HG03558 (cell line): ENCODE measurements at regions not wholly inside any gene's neighbourhood (a gene's known extent, or its start where the extent isn't known, plus 50 kb on each side); places are given as distances from the start of the nearest gene placed in this dataset.

Source experiments
- ATAC-seq: cut with Tn5 transposase; IDR thresholded peaks from one replicate; pipeline ENCODE4 v1.9.1; 2021; ENCODE audit warnings: moderate number of reproducible peaks; ENCODE audit not compliant: unreplicated experiment; ENCODE audit errors: extremely low read depth

DNA sequence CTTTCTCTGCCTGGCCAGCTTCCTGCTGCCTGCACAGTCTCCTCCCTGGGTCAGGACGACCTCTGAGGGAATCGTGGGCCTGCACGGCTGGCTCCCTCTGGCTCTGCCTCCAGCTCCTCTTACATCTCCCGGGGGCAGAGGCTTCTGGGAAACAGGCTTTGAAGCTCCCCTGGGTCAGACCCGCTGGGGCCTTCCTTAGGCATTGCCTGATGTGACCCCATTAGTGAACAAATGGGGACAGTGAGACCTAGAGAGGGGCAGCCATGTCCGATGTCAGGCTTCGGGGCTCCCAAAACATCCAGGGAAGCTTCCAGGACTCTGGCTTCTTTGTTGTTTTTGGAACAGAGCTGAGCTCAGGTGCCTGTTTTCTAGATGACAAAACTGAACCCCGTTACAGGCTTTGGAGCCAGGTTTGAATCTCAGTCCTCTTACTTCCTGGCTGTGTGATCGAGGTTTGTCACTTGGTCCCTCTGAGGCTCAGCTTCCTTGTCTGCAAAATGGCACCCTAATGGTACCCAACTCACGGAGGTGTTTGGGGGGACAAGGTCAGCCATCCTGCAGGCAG, 94.3 kb downstream of the CEBPB start:
- no peak for ATAC-seq

DNA sequence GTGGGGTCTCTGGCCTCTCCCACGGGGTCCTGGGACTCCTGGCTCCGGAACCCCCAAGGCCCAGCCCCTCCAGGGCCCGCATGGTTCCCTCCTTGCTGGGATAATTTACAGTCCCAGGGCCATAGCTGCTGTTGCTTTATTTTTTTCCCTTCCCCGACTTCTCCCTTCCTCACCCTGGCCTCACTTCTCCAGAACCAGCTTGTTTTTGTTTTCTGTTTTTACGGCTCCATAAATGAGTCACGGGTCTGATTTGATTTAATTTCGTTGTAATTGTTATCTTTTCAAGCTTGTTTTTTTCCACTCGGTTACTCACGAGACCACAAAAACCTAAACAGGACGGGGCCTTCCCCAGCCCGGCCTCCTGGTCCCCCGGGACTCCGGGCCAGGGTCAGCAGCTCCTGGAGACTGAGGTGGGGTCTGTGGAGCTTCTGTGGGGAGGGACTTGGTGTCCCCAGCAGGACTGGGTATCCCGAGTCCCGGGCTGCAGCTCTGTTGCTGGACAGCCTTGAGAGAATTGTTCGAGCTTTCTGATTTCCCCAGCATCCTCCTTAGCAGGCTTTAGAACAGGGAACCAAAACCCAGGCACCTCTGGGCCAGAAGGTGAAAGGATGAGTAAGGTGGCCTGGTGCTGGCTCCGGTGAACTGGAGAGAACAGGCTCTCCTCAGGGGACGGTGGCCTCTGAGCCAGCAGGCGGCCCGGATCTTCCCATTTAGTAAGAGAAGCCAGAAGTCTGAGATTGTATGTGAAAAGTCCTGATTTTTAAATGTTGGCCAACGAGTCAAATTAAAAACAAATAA, 94.9 kb downstream of the CEBPB start:
- no peak for ATAC-seq

DNA sequence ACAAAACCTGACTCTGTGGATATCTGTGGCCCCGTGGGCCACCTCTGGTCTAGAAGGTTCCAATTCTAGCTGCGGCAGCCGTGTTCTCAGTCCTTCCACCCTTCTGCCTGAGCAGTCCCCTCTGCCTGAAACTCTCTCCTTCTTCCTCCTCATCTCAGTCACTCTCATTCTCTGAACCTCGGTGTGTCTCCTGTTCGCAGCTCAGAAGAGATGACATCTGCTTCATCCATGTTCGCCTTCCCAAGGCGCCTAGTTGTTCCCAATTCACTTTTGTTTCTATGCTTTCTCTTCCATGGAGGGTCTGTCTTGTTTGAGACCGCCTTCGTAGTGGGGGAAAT, 95.5 kb downstream of the CEBPB start:
- ATAC-seq, result no peak

- no peak for ATAC-seq
These were observed 96.0 kb downstream of the CEBPB start for GRCh38 chr20:50286609-50287008.

DNA sequence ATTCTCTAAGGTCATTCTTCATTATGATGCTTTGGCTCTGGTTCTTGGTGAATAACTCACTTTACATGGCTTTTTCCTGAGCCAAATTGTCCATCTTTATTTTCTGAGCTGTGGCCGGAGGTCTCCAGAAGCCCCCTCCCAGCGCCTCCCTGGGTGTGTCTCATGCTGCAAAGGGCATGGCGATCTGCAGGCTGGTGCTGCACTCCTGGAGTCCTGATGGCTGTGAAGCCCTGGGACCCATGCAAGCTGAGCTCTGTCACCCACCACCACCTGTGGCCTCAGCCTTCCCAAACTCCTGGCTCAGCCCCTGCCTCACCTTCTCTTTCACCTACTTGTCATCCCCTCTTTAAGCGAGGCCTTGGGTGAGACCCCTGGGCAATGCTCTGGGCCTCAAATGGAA, 96.9 kb downstream of the CEBPB start:
- no peak for ATAC-seq

- no peak for ATAC-seq
These were observed 97.5 kb downstream of the CEBPB start for GRCh38 chr20:50288128-50288623.

GRCh38 chr20:50289581-50289980, 99.0 kb downstream of the CEBPB start:
- ATAC-seq, result no peak

- no peak for ATAC-seq
These were observed 99.5 kb downstream of the CEBPB start for GRCh38 chr20:50290112-50290511.

GRCh38 chr20:50290808-50291207, 100.2 kb downstream of the CEBPB start:
- no peak for ATAC-seq

DNA sequence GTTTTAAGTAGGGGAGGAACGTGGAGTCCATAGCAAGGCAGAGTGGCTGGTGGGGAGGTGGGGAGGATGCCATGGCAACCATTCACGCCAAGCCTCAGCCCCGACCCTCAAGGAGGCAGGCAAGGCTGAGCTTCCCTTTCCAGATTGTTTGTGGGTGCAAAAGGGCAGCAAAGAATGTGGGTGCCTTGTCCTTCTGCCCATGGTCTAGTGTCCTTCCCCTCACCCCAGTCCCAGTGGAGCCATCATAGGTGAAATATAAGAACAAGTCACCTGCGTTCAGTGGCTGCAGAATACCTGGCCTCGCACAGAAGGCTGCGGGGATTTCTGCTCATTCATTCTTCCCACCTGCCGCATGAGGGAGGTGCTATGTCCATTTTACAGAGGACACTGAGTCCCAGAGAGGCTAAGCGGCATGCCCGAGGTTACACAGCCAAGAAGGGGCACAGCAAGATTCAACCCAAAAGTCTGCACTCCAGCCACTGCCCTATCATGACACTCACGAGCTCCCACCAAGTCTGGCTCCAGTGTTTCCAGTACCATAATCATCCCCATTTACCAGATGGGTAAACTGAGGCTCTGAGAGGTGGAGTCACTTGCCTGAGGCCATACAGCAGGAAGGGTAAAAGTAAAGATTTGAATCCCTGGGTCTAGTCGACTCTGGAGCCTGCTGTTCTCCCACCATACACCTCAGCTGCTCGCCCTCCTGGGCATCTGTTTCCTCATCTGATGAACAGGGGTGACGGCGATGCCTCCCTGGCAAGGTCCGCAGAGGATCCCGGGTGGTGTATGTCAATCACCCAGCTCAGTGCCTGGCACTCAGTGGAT, 100.8 kb downstream of the CEBPB start:
- no peak for ATAC-seq

DNA sequence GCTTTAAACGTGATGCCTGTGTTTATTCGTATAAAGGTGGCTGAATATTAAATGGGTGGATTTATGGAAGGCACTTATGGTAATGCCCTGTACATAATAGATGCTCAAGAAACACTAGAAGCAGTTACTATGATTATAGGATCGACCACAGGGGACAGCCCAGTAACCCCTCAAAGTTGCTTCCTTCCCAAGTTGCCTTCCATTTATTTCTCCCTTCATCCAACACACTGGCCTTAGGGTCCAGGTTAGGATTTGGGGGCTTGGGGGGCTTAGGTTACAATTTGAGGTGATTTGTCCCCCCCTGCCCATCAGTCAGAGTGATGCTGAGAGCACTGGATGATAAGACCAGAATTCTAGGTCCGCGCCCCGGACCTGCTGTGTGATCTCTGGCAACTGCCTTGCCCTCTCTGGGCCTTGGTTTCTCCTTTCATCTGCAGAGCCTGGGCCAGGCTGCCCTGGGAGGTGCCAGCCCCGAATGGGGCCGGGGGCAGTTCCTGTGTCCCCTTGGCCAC, 101.5 kb downstream of the CEBPB start:
- no peak for ATAC-seq

DNA sequence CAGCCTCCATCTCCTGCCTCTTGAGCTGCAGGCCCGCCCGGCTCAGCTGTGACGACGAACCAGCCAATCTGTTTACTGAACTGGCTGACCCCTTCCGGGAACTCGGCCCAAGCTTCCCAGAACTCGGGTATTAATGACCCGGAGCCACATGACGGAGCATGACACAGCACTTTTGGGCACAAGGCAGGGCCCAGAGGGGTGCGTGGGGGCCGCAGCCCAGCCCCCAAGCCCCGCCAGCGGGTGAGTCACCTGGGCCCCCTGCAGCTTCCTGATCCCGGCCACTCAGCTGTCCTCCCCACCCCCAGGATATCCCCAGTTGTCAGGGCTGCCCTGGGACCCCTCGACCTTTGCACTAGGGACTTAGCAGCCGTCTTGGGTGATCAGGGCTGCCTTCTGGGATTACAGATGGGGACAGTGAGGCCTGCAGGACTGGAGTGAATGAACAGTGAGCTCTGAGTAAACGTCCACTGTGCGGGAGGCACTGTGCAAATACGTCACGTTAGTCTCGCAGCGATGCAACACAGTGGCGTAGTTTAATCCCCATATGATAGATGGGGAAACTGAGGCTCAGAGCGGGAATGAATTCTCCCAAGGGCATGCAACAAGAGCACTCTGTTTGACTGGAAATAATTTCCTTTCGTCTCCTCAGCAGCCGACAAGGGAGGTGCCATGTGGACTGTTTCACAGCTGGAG, 102.1 kb downstream of the CEBPB start:
- no peak for ATAC-seq

GRCh38 chr20:50293284-50294139, 102.9 kb downstream of the CEBPB start:
- no peak for ATAC-seq

DNA sequence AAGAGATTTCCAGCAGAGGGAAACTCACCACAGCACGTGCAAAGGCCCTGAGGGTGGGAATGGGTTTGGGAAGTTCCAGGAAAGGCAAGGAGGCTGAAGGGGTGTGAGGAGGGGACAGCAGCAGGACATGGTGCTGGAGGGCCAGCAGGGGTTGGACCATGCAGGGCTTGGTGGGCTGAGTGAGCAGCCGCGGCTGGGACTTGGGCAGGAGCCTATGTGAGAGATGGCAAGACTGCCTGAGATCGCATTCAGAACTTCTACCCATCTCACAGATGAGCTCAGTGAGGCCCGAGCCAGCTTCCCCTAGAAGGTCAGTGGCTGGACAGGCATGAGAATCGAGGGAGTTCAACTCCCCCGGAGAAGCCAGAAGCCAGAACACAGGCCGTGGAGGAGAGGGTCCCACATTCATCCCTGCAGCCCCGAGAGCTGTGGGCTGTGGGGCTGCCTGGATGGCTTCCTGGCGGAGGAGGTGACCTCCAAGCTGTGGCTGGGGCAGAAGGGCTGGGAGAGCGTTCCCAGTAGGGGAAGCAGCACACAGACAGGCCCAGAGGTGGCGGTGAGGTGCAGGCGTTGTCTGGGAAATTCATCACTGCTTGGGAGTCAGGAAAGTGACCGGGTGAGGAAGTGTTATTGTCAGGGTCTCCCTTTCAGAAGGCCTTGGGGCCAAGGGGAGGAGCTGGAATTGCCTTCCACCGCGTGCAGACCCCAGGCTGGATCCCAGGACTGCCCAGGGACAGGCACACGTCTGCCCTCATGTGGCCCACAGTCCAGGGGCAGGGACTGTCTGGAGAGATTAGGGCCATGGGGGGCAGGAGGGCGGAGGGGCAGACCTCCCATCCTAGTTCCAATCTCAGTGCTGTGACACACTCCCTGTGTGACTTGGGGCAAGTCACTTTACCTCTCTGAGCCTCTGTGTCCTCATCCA, 103.8 kb downstream of the CEBPB start:
- no peak for ATAC-seq

DNA sequence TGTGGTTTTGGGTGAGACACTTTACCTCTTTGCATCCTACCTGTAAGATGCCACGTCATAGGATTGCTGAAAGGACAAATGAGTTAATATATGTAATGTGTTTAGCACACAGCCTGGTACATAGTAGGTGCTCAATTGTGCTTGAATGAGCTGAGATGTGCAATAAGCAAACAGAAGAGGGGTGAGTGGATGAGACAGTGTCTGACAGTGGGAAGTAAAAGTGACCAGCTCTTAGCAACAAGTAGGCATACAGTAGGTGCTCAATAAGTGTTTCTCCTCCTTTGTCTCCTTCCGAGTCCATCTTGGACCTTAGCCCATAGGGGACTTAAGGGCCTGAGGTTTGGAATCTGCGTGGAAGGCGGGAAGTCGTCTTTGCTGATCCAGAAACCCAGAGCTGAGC, 104.7 kb downstream of the CEBPB start:
- no peak for ATAC-seq

DNA sequence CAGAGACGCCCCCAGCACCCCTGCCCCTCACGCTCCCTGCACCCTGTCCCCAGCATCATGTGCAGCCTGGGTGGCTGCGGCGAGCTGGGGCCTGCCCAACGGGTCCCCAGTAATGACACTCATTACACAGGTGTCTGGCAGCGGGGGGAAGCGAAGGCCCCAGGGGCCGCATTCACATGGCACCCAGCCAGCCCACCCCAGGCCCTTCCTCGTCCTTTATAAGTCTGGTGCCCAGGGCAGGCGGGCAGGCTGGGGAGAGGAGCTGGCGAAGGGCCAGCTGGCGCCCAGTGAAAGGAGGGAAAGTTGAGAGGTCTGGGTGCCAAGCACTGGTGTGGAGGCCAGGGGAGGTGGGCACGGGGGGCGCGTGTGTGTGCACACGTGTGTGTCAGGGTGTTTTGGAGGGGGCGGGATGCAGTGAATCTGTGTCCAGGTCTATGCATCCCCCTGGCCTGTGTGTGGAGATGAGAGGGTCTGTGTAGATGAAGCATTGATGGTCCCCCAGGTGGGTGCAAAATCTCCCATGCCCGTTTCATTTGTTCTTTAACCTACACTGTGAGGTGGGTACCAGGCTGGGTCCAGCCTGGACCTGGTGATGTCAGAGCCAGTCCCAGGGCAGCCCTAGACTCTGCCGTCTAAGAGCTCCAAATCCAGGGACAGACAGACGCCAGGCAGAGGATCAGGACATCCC, 105.3 kb downstream of the CEBPB start:
- no peak for ATAC-seq

GRCh38 chr20:50296450-50297375, 106.1 kb downstream of the CEBPB start:
- no peak for ATAC-seq
